Psoas muscle (tissue), 7 donors: ENCODE measurements at regions not wholly inside any gene's neighbourhood (a gene's known extent, or its start where the extent isn't known, plus 50 kb on each side); places are given as distances from the start of the nearest gene placed in this dataset.

Experiments used
- ATAC-seq, 4 donors: fragments of 200-7000 bp; cut with Tn5 transposase; one replicate each; pipeline ENCODE4 v1.9.1; 2020; ENCODE audit warnings: moderate library complexity in 3 of 4, mild to moderate bottlenecking in 2 of 4
- DNase-seq, 2 donors: peaks; one replicate each; pipeline ENCODE4 v3.0.0-alpha.2; 2020
- H3K27ac ChIP-seq: fragments of 200-600 bp; one replicate; pipeline ENCODE4 v1.8.0; 2022
- H3K27me3 ChIP-seq, 3 donors: fragments of 200-600 bp in 1 of 3; one replicate each; pipeline versions ENCODE4 v1.6.1 to v1.8.0; 2013 to 2022; ENCODE audit warnings: low read length in 2 of 3, mild to moderate bottlenecking in 2 of 3, moderate library complexity in 1 of 3; ENCODE audit not compliant: insufficient read depth in 3 of 3
- H3K36me3 ChIP-seq, 2 donors: fragments of 200-600 bp in 1 of 2; one replicate each; pipeline versions ENCODE4 v1.6.1 to v1.8.0; 2013 to 2022; ENCODE audit warnings: low read depth in 1 of 2, mild to moderate bottlenecking in 1 of 2, moderate library complexity in 1 of 2; ENCODE audit not compliant: insufficient read depth in 1 of 2
- H3K4me1 ChIP-seq: fragments of 200-600 bp; one replicate; pipeline ENCODE4 v1.8.0; 2022
- H3K4me3 ChIP-seq: fragments of 200-600 bp; one replicate; pipeline ENCODE4 v1.8.0; 2022; ENCODE audit warnings: mild to moderate bottlenecking
- H3K9me3 ChIP-seq: fragments of 200-600 bp; one replicate; pipeline ENCODE4 v1.8.0; 2022
- CTCF ChIP-seq: fragments of 200-600 bp; IDR thresholded peaks from one replicate; pipeline ENCODE4 v1.8.0; 2022; ENCODE audit warnings: antibody characterized with exemption
- WGBS, 3 donors: extraction: QIAGEN DNeasy Blood & Tissue Kit; methylation state at CpG; one replicate each; pipeline versions ENCODE4 v1.1.6 to v1.1.7; 2013; 5-methylcytosine and 5-hydroxymethylcytosine counted together
- intact Hi-C, 2 donors: fragments of 100-400 bp; cut with DNase I; formaldehyde crosslinking; loops; one replicate each; pipeline versions ENCODE4 v1.11.0 to v1.14.2; 2022
- donor health status: healthy with polysubstance abuse.
- donor health status: DM: no; HTN: no; CAD: no; lungs with moderate emphysema.
- donor health status: Bipolar disorder and iron deficiency.
- donor health status: healthy.
- donor health status: DM: yes; HTN: yes; CAD: no.
- donor health status: DM: no; HTN: no; CAD: no.
- donor health status: DM: yes; HTN: yes; CAD: no.

GRCh38 chr2:5764041-5764440 lies 71.9 kb downstream of the SOX11 start:
- Histone ChIP-seq H3K4me1 (no peaks in the 10 kb centered on the region), H3K27me3 (no peaks in the 10 kb centered on the region), H3K4me3 (no peak overlapping the region), H3K36me3 (no peaks in the 10 kb centered on the region), H3K9me3 (no peaks in the 10 kb centered on the region), H3K27ac (no peak overlapping the region)
- DNase-seq, result no peak
- no peak for TF ChIP-seq CTCF
- no peak for ATAC-seq
- WGBS, 3 donors, result 69 to 81% (median 76%) methylated on average over 5 of the region's 5 CpGs
- intact Hi-C loops, result no loop called here

- intact Hi-C loops, result no loop called here
- no peaks in the 10 kb centered on the region for H3K9me3 ChIP-seq
- no peak for DNase-seq
These were observed 73.9 kb downstream of the SOX11 start for GRCh38 chr2:5766056-5766455.

GRCh38 chr2:5766561-5766960 lies 74.4 kb downstream of the SOX11 start:
- Histone ChIP-seq H3K27ac (no peak overlapping the region), H3K9me3 (no peaks in the 10 kb centered on the region), H3K4me1 (no peaks in the 10 kb centered on the region), H3K36me3 (no peaks in the 10 kb centered on the region), H3K4me3 (no peak overlapping the region), H3K27me3 (no peaks in the 10 kb centered on the region)
- DNase-seq (no peak), ATAC-seq (no peak)
- intact Hi-C loops, result no loop called here
- TF ChIP-seq CTCF, result no peak
- WGBS, 3 donors, result 83 to 91% (median 90%) methylated on average over 2 of the region's 2 CpGs

More at GRCh38 chr2:5766056-5766455, 73.9 kb downstream of the SOX11 start:
- no peak for ATAC-seq
- H3K4me1 ChIP-seq, result no peaks in the 10 kb centered on the region
- no peaks in the 10 kb centered on the region for H3K36me3 ChIP-seq
- no peak overlapping the region for H3K27ac ChIP-seq
- 39 to 55% (median 45%) methylated on average over 2 of the region's 2 CpGs for WGBS, 3 donors
- TF ChIP-seq CTCF, result no peak
- no peak overlapping the region for H3K4me3 ChIP-seq
- H3K27me3 ChIP-seq, result no peaks in the 10 kb centered on the region

- WGBS, 3 donors, result 44 to 58% (median 51%) methylated on average over 4 of the region's 4 CpGs
- DNase-seq, result no peak
- intact Hi-C loops, result no loop called here
- Histone ChIP-seq H3K9me3 (no peaks in the 10 kb centered on the region), H3K4me3 (no peak overlapping the region), H3K36me3 (no peaks in the 10 kb centered on the region), H3K27ac (no peak overlapping the region), H3K4me1 (no peaks in the 10 kb centered on the region), H3K27me3 (no peaks in the 10 kb centered on the region)
- ATAC-seq, result no peak
- TF ChIP-seq CTCF, result no peak
These were observed 84.9 kb downstream of the SOX11 start for GRCh38 chr2:5777131-5777535.

GRCh38 chr2:5781679-5782078 lies 89.5 kb downstream of the SOX11 start:
- H3K9me3 ChIP-seq, result no peaks in the 10 kb centered on the region
- DNase-seq (no peak), ATAC-seq (no peak)
- intact Hi-C loops, result no loop called here
- no peaks in the 10 kb centered on the region for H3K27me3 ChIP-seq
- no peaks in the 10 kb centered on the region for H3K4me1 ChIP-seq
- no peak overlapping the region for H3K27ac ChIP-seq
- H3K36me3 ChIP-seq, result no peaks in the 10 kb centered on the region
- H3K4me3 ChIP-seq, result no peak overlapping the region
- WGBS, 3 donors, result 74 to 85% (median 79%) methylated on average over 14 of the region's 14 CpGs
- TF ChIP-seq CTCF, result no peak
